ENCODE measurements at regions not wholly inside any gene's neighbourhood (a gene's known extent, or its start where the extent isn't known, plus 50 kb on each side); places are given as distances from the start of the nearest gene placed in this dataset.

DNA sequence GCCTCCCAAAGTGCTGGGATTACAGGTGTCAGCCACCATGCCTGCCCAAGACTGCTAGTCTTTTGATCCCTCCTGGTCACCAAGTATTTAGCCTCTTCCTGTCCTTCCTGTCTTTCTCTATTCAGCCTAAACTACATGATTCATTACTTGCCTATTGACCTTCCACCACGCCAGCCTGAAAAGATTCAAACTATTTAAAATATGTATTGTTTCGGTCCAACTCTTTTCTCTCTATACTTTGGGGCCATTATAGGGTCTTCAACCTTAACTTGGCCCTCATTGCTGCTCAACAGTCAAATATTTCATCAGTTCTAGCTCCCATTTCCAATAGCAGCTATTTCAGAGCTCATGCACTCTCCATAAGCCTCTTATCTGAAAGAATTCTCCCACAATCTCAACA, 153.0 kb downstream of the TNFSF18 start:
- H3K14ac ChIP-seq (ENCODE audit: insufficient read length) = no peak overlapping the region
- no peak overlapping the region for H4K5ac ChIP-seq (ENCODE audit: insufficient read length, low read depth, low read length)
- H2BK20ac ChIP-seq (ENCODE audit: low read length) = no peak overlapping the region
- POLR2A ChIA-PET (ENCODE audit: partially characterized antibody) = no interaction called here
- no peak overlapping the region for H2BK15ac ChIP-seq (ENCODE audit: low read length)
- DNase-seq (ENCODE audit: low read depth in 1 of 2, low spot score in 2 of 2) = no peak
- no peaks in the 10 kb centered on the region for H4K20me1 ChIP-seq (replicated peaks in 1 of 2; ENCODE audit: control insufficient read depth in 1 of 2, insufficient read depth in 2 of 2, low read length in 2 of 2)
- FAIRE-seq = no peak
- H2AFZ ChIP-seq (ENCODE audit: low read length) = no peak overlapping the region
- WGBS, 2 experiments (ENCODE audit: extremely low coverage in 1 of 2, insufficient coverage in 1 of 2, insufficient read length in 1 of 2, insufficient replicate concordance in 2 of 2, low coverage in 1 of 2, low lambda C conversion rate in 2 of 2, missing lambda C conversion rate in 1 of 2) = 92% methylated on average over 2 of the region's 2 CpGs; no CpG with 5 or more reads in 1 of the 2 experiments
- H3K23me2 ChIP-seq (ENCODE audit: low read depth, low read length) = no peaks in the 10 kb centered on the region
- H3K18ac ChIP-seq (ENCODE audit: extremely low read depth, low read length) = no peak overlapping the region
- no peaks in the 10 kb centered on the region for H3K36me3 ChIP-seq (ENCODE audit: control insufficient read depth in 2 of 4, insufficient read depth in 4 of 4, low read length in 3 of 4)
- H3K79me2 ChIP-seq (ENCODE audit: control insufficient read depth in 1 of 2, insufficient read depth in 2 of 2, low read length in 2 of 2) = no peaks in the 10 kb centered on the region
- no peak overlapping the region for H3K4ac ChIP-seq (replicated peaks; ENCODE audit: insufficient read length, low read depth, low read length)
- no peak overlapping the region for H3K27ac ChIP-seq (ENCODE audit: low read depth, low read length)
- H3K9me3 ChIP-seq (ENCODE audit: insufficient read depth in 2 of 2, low read depth in 1 of 2, low read length in 1 of 2) = no peaks in the 10 kb centered on the region
- CTCF ChIA-PET (ENCODE audit: partially characterized antibody) = no interaction called here
- H3K4me1 ChIP-seq (replicated peaks in 1 of 4; ENCODE audit: control insufficient read depth in 3 of 4, insufficient read depth in 4 of 4, low read length in 3 of 4) = no peaks in the 10 kb centered on the region
- no peak overlapping the region for H3K9ac ChIP-seq (replicated peaks in 1 of 4; ENCODE audit: extremely low read depth in 1 of 4, low read depth in 3 of 4, low read length in 3 of 4)
- no peak overlapping the region for H2BK12ac ChIP-seq (ENCODE audit: low read depth, low read length)
- no peaks in the 10 kb centered on the region for H3K79me1 ChIP-seq (ENCODE audit: low read depth, low read length)
- no peak overlapping the region for H2BK120ac ChIP-seq (replicated peaks; ENCODE audit: low read depth, low read length)
- H3K4me2 ChIP-seq (ENCODE audit: insufficient read depth in 1 of 2, low read depth in 2 of 2, low read length in 2 of 2) = no peak overlapping the region
- H3K27me3 ChIP-seq (replicated peaks in 1 of 4; ENCODE audit: control insufficient read depth in 3 of 4, extremely low read depth in 1 of 4, insufficient read depth in 3 of 4, low read length in 3 of 4) = no peaks in the 10 kb centered on the region
- H4K8ac ChIP-seq (ENCODE audit: extremely low read depth, insufficient read depth, low read length) = no peak overlapping the region
- no peak overlapping the region for H3K56ac ChIP-seq (replicated peaks; ENCODE audit: insufficient read length, low read depth, low read length)
- no peak overlapping the region for H2BK5ac ChIP-seq (ENCODE audit: low read depth, low read length)
- H4K91ac ChIP-seq (replicated peaks; ENCODE audit: insufficient read length, low read length) = no peak overlapping the region
- no peak overlapping the region for H2AK5ac ChIP-seq (ENCODE audit: low read depth, low read length)
- no peak overlapping the region for H3K4me3 ChIP-seq (ENCODE audit: extremely low read depth in 1 of 4, insufficient read depth in 2 of 4, low read depth in 3 of 4, low read length in 4 of 4)
- no peak overlapping the region for H3K23ac ChIP-seq (ENCODE audit: insufficient read length)
- TF ChIP-seq, protein P1, sequence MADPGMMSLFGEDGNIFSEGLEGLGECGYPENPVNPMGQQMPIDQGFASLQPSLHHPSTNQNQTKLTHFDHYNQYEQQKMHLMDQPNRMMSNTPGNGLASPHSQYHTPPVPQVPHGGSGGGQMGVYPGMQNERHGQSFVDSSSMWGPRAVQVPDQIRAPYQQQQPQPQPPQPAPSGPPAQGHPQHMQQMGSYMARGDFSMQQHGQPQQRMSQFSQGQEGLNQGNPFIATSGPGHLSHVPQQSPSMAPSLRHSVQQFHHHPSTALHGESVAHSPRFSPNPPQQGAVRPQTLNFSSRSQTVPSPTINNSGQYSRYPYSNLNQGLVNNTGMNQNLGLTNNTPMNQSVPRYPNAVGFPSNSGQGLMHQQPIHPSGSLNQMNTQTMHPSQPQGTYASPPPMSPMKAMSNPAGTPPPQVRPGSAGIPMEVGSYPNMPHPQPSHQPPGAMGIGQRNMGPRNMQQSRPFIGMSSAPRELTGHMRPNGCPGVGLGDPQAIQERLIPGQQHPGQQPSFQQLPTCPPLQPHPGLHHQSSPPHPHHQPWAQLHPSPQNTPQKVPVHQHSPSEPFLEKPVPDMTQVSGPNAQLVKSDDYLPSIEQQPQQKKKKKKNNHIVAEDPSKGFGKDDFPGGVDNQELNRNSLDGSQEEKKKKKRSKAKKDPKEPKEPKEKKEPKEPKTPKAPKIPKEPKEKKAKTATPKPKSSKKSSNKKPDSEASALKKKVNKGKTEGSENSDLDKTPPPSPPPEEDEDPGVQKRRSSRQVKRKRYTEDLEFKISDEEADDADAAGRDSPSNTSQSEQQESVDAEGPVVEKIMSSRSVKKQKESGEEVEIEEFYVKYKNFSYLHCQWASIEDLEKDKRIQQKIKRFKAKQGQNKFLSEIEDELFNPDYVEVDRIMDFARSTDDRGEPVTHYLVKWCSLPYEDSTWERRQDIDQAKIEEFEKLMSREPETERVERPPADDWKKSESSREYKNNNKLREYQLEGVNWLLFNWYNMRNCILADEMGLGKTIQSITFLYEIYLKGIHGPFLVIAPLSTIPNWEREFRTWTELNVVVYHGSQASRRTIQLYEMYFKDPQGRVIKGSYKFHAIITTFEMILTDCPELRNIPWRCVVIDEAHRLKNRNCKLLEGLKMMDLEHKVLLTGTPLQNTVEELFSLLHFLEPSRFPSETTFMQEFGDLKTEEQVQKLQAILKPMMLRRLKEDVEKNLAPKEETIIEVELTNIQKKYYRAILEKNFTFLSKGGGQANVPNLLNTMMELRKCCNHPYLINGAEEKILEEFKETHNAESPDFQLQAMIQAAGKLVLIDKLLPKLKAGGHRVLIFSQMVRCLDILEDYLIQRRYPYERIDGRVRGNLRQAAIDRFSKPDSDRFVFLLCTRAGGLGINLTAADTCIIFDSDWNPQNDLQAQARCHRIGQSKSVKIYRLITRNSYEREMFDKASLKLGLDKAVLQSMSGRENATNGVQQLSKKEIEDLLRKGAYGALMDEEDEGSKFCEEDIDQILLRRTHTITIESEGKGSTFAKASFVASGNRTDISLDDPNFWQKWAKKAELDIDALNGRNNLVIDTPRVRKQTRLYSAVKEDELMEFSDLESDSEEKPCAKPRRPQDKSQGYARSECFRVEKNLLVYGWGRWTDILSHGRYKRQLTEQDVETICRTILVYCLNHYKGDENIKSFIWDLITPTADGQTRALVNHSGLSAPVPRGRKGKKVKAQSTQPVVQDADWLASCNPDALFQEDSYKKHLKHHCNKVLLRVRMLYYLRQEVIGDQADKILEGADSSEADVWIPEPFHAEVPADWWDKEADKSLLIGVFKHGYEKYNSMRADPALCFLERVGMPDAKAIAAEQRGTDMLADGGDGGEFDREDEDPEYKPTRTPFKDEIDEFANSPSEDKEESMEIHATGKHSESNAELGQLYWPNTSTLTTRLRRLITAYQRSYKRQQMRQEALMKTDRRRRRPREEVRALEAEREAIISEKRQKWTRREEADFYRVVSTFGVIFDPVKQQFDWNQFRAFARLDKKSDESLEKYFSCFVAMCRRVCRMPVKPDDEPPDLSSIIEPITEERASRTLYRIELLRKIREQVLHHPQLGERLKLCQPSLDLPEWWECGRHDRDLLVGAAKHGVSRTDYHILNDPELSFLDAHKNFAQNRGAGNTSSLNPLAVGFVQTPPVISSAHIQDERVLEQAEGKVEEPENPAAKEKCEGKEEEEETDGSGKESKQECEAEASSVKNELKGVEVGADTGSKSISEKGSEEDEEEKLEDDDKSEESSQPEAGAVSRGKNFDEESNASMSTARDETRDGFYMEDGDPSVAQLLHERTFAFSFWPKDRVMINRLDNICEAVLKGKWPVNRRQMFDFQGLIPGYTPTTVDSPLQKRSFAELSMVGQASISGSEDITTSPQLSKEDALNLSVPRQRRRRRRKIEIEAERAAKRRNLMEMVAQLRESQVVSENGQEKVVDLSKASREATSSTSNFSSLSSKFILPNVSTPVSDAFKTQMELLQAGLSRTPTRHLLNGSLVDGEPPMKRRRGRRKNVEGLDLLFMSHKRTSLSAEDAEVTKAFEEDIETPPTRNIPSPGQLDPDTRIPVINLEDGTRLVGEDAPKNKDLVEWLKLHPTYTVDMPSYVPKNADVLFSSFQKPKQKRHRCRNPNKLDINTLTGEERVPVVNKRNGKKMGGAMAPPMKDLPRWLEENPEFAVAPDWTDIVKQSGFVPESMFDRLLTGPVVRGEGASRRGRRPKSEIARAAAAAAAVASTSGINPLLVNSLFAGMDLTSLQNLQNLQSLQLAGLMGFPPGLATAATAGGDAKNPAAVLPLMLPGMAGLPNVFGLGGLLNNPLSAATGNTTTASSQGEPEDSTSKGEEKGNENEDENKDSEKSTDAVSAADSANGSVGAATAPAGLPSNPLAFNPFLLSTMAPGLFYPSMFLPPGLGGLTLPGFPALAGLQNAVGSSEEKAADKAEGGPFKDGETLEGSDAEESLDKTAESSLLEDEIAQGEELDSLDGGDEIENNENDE (IDR thresholded peaks at IDR 0.05; ENCODE audit: insufficient replicate concordance, low read length) = no peak

Measured in H1 (cell line).